ENCODE measurements at regions not wholly inside any gene's neighbourhood (a gene's known extent, or its start where the extent isn't known, plus 50 kb on each side); places are given as distances from the start of the nearest gene placed in this dataset.

DNA sequence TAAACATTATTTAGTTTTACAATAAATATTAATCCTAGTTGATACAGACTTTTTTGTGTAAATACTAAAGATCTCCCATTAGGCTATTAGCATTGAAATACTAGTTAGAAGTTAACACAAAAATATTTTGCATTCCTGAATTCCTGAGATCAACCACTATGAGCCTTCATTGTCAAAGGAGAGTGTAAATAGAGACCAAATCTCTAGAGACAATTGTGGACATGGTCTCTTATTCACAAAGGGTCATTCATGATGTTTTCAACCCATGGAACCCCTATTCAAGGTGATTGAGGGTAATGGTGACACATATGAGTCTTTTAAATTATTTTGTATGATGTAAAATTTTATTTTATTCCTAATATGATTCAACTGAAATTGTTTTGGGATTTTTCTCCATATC, 1454.8 kb upstream of the LRRTM3 start:
- Histone ChIP-seq H3K4me3 (ENCODE audit: low read depth, low read length) (no peak overlapping the region), H3K27me3 (replicated peaks; ENCODE audit: control insufficient read depth, insufficient read depth, low read length) (no peaks in the 10 kb centered on the region), H3K36me3 (ENCODE audit: control insufficient read depth, insufficient read depth, low read length) (no peaks in the 10 kb centered on the region), H3K4me1 (no peaks in the 10 kb centered on the region), H3K9me3 (peaks cover 3% of the 10 kb centered on the region; the same call in 1 of the 2 replicates)
- Mint-ChIP-seq H3K27ac (ENCODE audit: unreplicated experiment) (no peak overlapping the region), H3K36me3 (ENCODE audit: insufficient read depth, unreplicated experiment) (no peaks in the 10 kb centered on the region), H3K4me3 (ENCODE audit: unreplicated experiment) (no peak overlapping the region), H3K27me3 (ENCODE audit: insufficient read depth, unreplicated experiment) (no peaks in the 10 kb centered on the region), H3K9me3 (ENCODE audit: unreplicated experiment) (peaks cover 15% of the 10 kb centered on the region), H3K4me1 (ENCODE audit: low read depth, unreplicated experiment) (no peaks in the 10 kb centered on the region)
- BruUV-seq (replicated peaks): no TSS peak
- intact Hi-C loops (cut with micrococcal nuclease; ENCODE audit: unreplicated experiment): no loop called here
- ChIA-PET POLR2A (no interaction called here), CTCF (no interaction called here)
- TF ChIP-seq, protein P1, sequence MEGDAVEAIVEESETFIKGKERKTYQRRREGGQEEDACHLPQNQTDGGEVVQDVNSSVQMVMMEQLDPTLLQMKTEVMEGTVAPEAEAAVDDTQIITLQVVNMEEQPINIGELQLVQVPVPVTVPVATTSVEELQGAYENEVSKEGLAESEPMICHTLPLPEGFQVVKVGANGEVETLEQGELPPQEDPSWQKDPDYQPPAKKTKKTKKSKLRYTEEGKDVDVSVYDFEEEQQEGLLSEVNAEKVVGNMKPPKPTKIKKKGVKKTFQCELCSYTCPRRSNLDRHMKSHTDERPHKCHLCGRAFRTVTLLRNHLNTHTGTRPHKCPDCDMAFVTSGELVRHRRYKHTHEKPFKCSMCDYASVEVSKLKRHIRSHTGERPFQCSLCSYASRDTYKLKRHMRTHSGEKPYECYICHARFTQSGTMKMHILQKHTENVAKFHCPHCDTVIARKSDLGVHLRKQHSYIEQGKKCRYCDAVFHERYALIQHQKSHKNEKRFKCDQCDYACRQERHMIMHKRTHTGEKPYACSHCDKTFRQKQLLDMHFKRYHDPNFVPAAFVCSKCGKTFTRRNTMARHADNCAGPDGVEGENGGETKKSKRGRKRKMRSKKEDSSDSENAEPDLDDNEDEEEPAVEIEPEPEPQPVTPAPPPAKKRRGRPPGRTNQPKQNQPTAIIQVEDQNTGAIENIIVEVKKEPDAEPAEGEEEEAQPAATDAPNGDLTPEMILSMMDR (IDR thresholded peaks at IDR 0.05; ENCODE audit: insufficient read depth in 1 of 2, low read depth in 1 of 2, low read length in 1 of 2, severe bottlenecking in 1 of 2, unreplicated experiment in 1 of 2): no peak
- no peak for DNase-seq

DNA sequence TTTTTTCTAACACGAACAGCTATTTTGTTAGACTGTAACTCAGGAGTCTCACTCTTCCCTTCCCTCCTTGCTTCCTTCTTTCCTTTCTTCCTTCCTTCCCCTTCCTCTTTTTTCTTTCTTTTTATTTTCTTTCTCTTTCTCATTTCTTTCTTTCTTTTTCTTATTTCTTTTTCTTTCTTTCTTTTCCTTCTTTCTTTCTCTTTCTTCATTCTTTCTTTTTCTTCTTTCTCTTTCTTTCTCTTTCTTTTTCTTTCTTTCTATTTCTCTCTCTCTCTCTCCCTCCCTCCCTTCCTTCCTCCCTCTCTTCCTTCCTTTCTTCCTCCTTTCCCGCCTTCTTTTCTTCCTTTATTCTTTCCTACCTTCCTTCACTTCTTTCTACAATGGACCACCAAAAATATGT, 1443.0 kb upstream of the LRRTM3 start:
- BruUV-seq (replicated peaks): no TSS peak
- no peak for DNase-seq
- H3K27me3 Mint-ChIP-seq (ENCODE audit: insufficient read depth, unreplicated experiment): peaks cover 4% of the 10 kb centered on the region
- H3K36me3 ChIP-seq (ENCODE audit: control insufficient read depth, insufficient read depth, low read length): no peaks in the 10 kb centered on the region
- H3K27ac Mint-ChIP-seq (ENCODE audit: unreplicated experiment): no peak overlapping the region
- POLR2A ChIA-PET: no interaction called here
- CTCF ChIA-PET: no interaction called here
- no peaks in the 10 kb centered on the region; the same call in 1 of the 2 replicates for H3K27me3 ChIP-seq (replicated peaks; ENCODE audit: control insufficient read depth, insufficient read depth, low read length)
- no peaks in the 10 kb centered on the region for H3K9me3 Mint-ChIP-seq (ENCODE audit: unreplicated experiment)
- H3K36me3 Mint-ChIP-seq (ENCODE audit: insufficient read depth, unreplicated experiment): no peaks in the 10 kb centered on the region
- H3K4me3 Mint-ChIP-seq (ENCODE audit: unreplicated experiment): no peak overlapping the region
- no peaks in the 10 kb centered on the region for H3K9me3 ChIP-seq
- TF ChIP-seq, protein P1 (IDR thresholded peaks at IDR 0.05; ENCODE audit: insufficient read depth in 1 of 2, low read depth in 1 of 2, low read length in 1 of 2, severe bottlenecking in 1 of 2, unreplicated experiment in 1 of 2): no peak
- no peaks in the 10 kb centered on the region for H3K4me1 Mint-ChIP-seq (ENCODE audit: low read depth, unreplicated experiment)
- no peaks in the 10 kb centered on the region for H3K4me1 ChIP-seq
- no peak overlapping the region for H3K4me3 ChIP-seq (ENCODE audit: low read depth, low read length)
- intact Hi-C loops (cut with micrococcal nuclease; ENCODE audit: unreplicated experiment): no loop called here

DNA sequence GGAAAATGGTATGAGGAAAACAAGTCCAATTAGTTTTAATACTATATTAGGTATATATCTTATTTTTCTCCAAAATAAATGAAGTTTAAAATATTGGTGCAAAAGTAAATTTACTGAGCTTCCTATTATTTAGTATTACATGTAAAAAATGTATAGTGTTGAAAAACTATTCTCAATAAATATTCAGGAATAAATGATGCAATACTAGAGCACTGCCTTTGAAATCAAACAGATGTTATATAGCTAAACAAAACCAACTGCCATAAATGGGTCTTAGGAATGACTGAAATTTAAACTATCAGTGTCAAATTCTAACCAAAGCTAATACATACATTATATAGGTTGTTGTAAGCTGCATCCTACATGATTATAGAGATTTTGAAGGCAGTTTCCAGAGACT, 1434.0 kb upstream of the LRRTM3 start:
- no peak for DNase-seq
- peaks cover 4% of the 10 kb centered on the region; the same call in 1 of the 2 replicates for H3K9me3 ChIP-seq
- H3K4me3 Mint-ChIP-seq (ENCODE audit: unreplicated experiment): no peak overlapping the region
- intact Hi-C loops (cut with micrococcal nuclease; ENCODE audit: unreplicated experiment): no loop called here
- no TSS peak for BruUV-seq (replicated peaks)
- peaks cover 10% of the 10 kb centered on the region for H3K9me3 Mint-ChIP-seq (ENCODE audit: unreplicated experiment)
- no peaks in the 10 kb centered on the region for H3K27me3 Mint-ChIP-seq (ENCODE audit: insufficient read depth, unreplicated experiment)
- ChIA-PET CTCF (no interaction called here), POLR2A (no interaction called here)
- H3K36me3 Mint-ChIP-seq (ENCODE audit: insufficient read depth, unreplicated experiment): no peaks in the 10 kb centered on the region
- H3K27me3 ChIP-seq (replicated peaks; ENCODE audit: control insufficient read depth, insufficient read depth, low read length): no peaks in the 10 kb centered on the region
- H3K27ac Mint-ChIP-seq (ENCODE audit: unreplicated experiment): no peak overlapping the region
- no peak overlapping the region for H3K4me3 ChIP-seq (ENCODE audit: low read depth, low read length)
- peaks cover 6% of the 10 kb centered on the region for H3K4me1 Mint-ChIP-seq (ENCODE audit: low read depth, unreplicated experiment)
- TF ChIP-seq, protein P1 (IDR thresholded peaks at IDR 0.05; ENCODE audit: insufficient read depth in 1 of 2, low read depth in 1 of 2, low read length in 1 of 2, severe bottlenecking in 1 of 2, unreplicated experiment in 1 of 2): no peak
- no peaks in the 10 kb centered on the region for H3K4me1 ChIP-seq
- no peaks in the 10 kb centered on the region for H3K36me3 ChIP-seq (ENCODE audit: control insufficient read depth, insufficient read depth, low read length)

Measured in Caco-2 (cell line).